ENCODE measurements at regions not wholly inside any gene's neighbourhood (a gene's known extent, or its start where the extent isn't known, plus 50 kb on each side); places are given as distances from the start of the nearest gene placed in this dataset.

GRCh38 chr4:124060261-124060918 lies 652.1 kb downstream of the ANKRD50 start:
- TF ChIP-seq CTCF (conservative IDR thresholded peaks at IDR 0.05 in 1 of 2, IDR thresholded peaks at IDR 0.05 in 1 of 2; ENCODE audit: low read depth in 1 of 2, low read length in 2 of 2) (no peak), EZH2 (IDR thresholded peaks at IDR 0.05; ENCODE audit: low read length, missing control alignments) (no peak)

Measured in fibroblast of lung (primary cell).